ENCODE measurements at regions not wholly inside any gene's neighbourhood (a gene's known extent, or its start where the extent isn't known, plus 50 kb on each side); places are given as distances from the start of the nearest gene placed in this dataset.

- no peak overlapping the region for H3K27ac ChIP-seq
- TF ChIP-seq, protein P1, sequence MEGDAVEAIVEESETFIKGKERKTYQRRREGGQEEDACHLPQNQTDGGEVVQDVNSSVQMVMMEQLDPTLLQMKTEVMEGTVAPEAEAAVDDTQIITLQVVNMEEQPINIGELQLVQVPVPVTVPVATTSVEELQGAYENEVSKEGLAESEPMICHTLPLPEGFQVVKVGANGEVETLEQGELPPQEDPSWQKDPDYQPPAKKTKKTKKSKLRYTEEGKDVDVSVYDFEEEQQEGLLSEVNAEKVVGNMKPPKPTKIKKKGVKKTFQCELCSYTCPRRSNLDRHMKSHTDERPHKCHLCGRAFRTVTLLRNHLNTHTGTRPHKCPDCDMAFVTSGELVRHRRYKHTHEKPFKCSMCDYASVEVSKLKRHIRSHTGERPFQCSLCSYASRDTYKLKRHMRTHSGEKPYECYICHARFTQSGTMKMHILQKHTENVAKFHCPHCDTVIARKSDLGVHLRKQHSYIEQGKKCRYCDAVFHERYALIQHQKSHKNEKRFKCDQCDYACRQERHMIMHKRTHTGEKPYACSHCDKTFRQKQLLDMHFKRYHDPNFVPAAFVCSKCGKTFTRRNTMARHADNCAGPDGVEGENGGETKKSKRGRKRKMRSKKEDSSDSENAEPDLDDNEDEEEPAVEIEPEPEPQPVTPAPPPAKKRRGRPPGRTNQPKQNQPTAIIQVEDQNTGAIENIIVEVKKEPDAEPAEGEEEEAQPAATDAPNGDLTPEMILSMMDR (IDR thresholded peaks at IDR 0.05), result no peak
- H3K27me3 ChIP-seq, result no peaks in the 10 kb centered on the region
- no peaks in the 10 kb centered on the region for H3K4me1 ChIP-seq (ENCODE audit: control insufficient read depth in 1 of 2, insufficient read depth in 1 of 2, low read depth in 1 of 2, low read length in 1 of 2)
- H3K9me3 ChIP-seq, result no peaks in the 10 kb centered on the region
- H3K36me3 ChIP-seq, result no peaks in the 10 kb centered on the region
- no peak overlapping the region for H3K4me3 ChIP-seq (ENCODE audit: low read depth in 1 of 2, low read length in 1 of 2)
Observed at GRCh38 chr2:217645896-217646295, 356.9 kb downstream of the TNS1 start.

DNA sequence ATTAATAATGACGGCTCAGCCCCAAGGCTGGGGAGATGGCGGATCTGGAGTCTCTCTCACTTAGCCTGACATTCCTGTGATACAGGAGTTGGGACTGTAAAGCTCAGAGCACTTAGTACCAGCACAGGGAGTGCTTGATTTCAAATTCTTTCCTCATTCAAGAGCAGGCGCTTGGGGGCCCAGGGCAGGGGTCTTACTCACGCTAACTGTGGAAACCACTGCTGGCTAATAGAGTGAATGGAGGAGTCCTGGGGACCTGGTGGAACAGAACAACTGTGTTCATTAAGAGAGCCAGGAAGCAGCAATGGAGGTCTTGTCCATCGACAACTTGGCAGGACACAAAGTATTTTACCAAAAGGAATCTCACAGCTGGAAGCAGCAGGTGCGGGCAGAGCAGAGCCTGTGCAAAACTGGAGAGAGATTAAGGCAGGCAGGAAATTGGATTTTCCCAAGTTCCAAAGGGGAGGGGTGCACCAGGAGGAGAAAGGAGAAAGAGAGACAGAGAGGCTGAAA is 358.9 kb downstream of the TNS1 start:
- Histone ChIP-seq H3K9me3 (no peaks in the 10 kb centered on the region), H3K4me3 (ENCODE audit: low read depth in 1 of 2, low read length in 1 of 2) (no peak overlapping the region), H3K27ac (no peak overlapping the region), H3K27me3 (no peaks in the 10 kb centered on the region), H3K4me1 (ENCODE audit: control insufficient read depth in 1 of 2, insufficient read depth in 1 of 2, low read depth in 1 of 2, low read length in 1 of 2) (no peaks in the 10 kb centered on the region), H3K36me3 (no peaks in the 10 kb centered on the region)
- TF ChIP-seq, protein P1 (IDR thresholded peaks at IDR 0.05), result no peak

DNA sequence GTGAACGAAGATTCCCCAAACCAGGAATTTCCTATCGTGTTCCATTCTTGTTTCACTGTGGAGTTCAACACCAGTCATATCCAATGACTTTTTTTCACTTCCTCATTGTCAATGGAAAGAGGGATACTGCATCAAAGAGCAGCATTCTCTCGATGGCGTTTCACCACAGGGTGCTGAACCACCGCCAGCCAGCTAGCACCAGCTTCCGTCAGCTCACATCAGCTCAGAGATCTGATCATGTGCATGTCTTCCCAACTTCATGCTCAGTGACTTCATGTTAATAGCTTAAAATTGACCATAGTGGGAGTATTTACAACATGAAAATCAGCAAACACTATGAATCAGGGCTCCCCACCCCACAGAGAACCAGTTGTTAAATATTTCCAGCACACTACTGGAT is 359.9 kb downstream of the TNS1 start:
- Histone ChIP-seq H3K27ac (no peak overlapping the region), H3K27me3 (no peaks in the 10 kb centered on the region), H3K4me3 (ENCODE audit: low read depth in 1 of 2, low read length in 1 of 2) (no peak overlapping the region), H3K36me3 (no peaks in the 10 kb centered on the region), H3K4me1 (ENCODE audit: control insufficient read depth in 1 of 2, insufficient read depth in 1 of 2, low read depth in 1 of 2, low read length in 1 of 2) (no peaks in the 10 kb centered on the region), H3K9me3 (no peaks in the 10 kb centered on the region)
- TF ChIP-seq, protein P1 (IDR thresholded peaks at IDR 0.05), result no peak

- Histone ChIP-seq H3K27me3 (no peaks in the 10 kb centered on the region), H3K4me3 (ENCODE audit: low read depth in 1 of 2, low read length in 1 of 2) (no peak overlapping the region), H3K4me1 (ENCODE audit: control insufficient read depth in 1 of 2, insufficient read depth in 1 of 2, low read depth in 1 of 2, low read length in 1 of 2) (no peaks in the 10 kb centered on the region), H3K9me3 (no peaks in the 10 kb centered on the region), H3K27ac (no peak overlapping the region), H3K36me3 (no peaks in the 10 kb centered on the region)
- TF ChIP-seq, protein P1 (IDR thresholded peaks at IDR 0.05), result no peak
Observed at GRCh38 chr2:217641960-217642359, 360.8 kb downstream of the TNS1 start.

- Histone ChIP-seq H3K4me1 (ENCODE audit: control insufficient read depth in 1 of 2, insufficient read depth in 1 of 2, low read depth in 1 of 2, low read length in 1 of 2) (no peaks in the 10 kb centered on the region), H3K9me3 (no peaks in the 10 kb centered on the region), H3K27me3 (no peaks in the 10 kb centered on the region), H3K36me3 (no peaks in the 10 kb centered on the region), H3K27ac (no peak overlapping the region), H3K4me3 (ENCODE audit: low read depth in 1 of 2, low read length in 1 of 2) (no peak overlapping the region)
- TF ChIP-seq, protein P1 (IDR thresholded peaks at IDR 0.05), result no peak
Observed at GRCh38 chr2:217639481-217639880, 363.3 kb downstream of the TNS1 start.

DNA sequence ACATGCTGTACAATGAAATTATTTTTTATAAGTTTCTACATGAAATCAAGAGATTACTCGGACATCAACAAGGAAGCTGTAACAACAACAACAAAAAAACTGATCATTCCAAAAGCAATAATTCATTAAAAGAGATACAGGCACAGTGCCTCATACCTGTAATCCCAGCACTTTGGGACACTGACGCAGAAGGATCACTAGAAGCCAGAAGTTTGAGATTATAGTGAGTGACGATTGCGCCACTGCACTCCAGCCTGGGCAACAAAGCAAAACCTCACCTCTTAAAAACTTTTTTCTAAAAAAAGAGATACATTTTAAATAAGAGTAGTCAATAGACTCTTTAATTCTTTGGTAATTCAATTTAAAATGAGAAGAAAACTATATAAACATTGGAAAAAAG is 364.3 kb downstream of the TNS1 start:
- TF ChIP-seq, protein P1 (IDR thresholded peaks at IDR 0.05), result no peak
- H3K9me3 ChIP-seq, result no peaks in the 10 kb centered on the region
- H3K27ac ChIP-seq, result no peak overlapping the region
- no peaks in the 10 kb centered on the region for H3K27me3 ChIP-seq
- no peak overlapping the region for H3K4me3 ChIP-seq (ENCODE audit: low read depth in 1 of 2, low read length in 1 of 2)
- no peaks in the 10 kb centered on the region for H3K4me1 ChIP-seq (ENCODE audit: control insufficient read depth in 1 of 2, insufficient read depth in 1 of 2, low read depth in 1 of 2, low read length in 1 of 2)
- H3K36me3 ChIP-seq, result no peaks in the 10 kb centered on the region

Measured in neutrophil (primary cell).